PC-3 (cell line): ENCODE measurements at regions not wholly inside any gene's neighbourhood (a gene's known extent, or its start where the extent isn't known, plus 50 kb on each side); places are given as distances from the start of the nearest gene placed in this dataset.

Experiments
- ATAC-seq: fragments of 200-7000 bp; cut with Tn5 transposase; 2 replicates; pipeline ENCODE4 v1.9.1; 2020; ENCODE audit warnings: mild to moderate bottlenecking, moderate library complexity
- BruUV-seq: library from RNA; stranded (reverse); fragments of 400-500 nt; replicated peaks from 2 replicates; lab custom pipeline; 2021; lab: Mats Ljungman, UMichigan
- CTCF ChIA-PET: fragments of 300-600 bp; sonication (Branson Sonifier 250); formaldehyde crosslinking; loops from one replicate; lab custom pipeline; 2022; ENCODE audit warnings: antibody characterized with exemption; lab: Charles Lee
- POLR2A ChIA-PET: fragments of 300-600 bp; sonication (Branson Sonifier 250); formaldehyde crosslinking; loops from one replicate; lab custom pipeline; 2022; ENCODE audit warnings: antibody characterized with exemption; ENCODE audit not compliant: unreplicated experiment; lab: Charles Lee
- DNase-seq: peaks from one replicate; pipeline ENCODE4 v3.0.0-alpha.2; 2015
- H2AFZ ChIP-seq: fragments of 300-600 bp; sonication (generic); 2 replicates; pipeline ENCODE4 v1.6.0; 2016; ENCODE audit warnings: antibody characterized with exemption, low read length
- H3F3A ChIP-seq: fragments of 300-600 bp; sonication (generic); one replicate; pipeline ENCODE4 v1.6.0; 2017; ENCODE audit warnings: antibody characterized with exemption, low read length, control low read depth, mild to moderate bottlenecking; ENCODE audit not compliant: unreplicated experiment
- H3K27ac ChIP-seq: fragments of 300-600 bp; sonication (generic); 2 replicates; pipeline ENCODE4 v1.5.1; 2016; ENCODE audit warnings: mild to moderate bottlenecking, low read length
- H3K27me3 ChIP-seq: fragments of 300-600 bp; sonication (generic); 2 replicates; pipeline ENCODE4 v1.6.1; 2016; ENCODE audit warnings: low read length, mixed read lengths
- H3K36me3 ChIP-seq: fragments of 300-600 bp; sonication (generic); 2 replicates; pipeline ENCODE4 v1.6.1; 2016; ENCODE audit warnings: low read depth, mixed run types, low read length, mixed read lengths
- H3K4me1 ChIP-seq: fragments of 300-600 bp; sonication (generic); 2 replicates; pipeline ENCODE4 v1.5.1; 2016; ENCODE audit warnings: low read length; ENCODE audit not compliant: insufficient read depth
- H3K4me2 ChIP-seq: fragments of 300-600 bp; sonication (generic); 2 replicates; pipeline ENCODE4 v1.6.0; 2016; ENCODE audit warnings: low read length
- H3K4me3 ChIP-seq: fragments of 300-600 bp; sonication (generic); 2 replicates; pipeline ENCODE4 v1.5.1; 2016; ENCODE audit warnings: mild to moderate bottlenecking, low read length, mixed read lengths
- H3K79me2 ChIP-seq: fragments of 300-600 bp; sonication (generic); 2 replicates; pipeline ENCODE4 v1.6.1; 2017; ENCODE audit warnings: low read length, mixed read lengths
- H3K9ac ChIP-seq: fragments of 300-600 bp; sonication (generic); 2 replicates; pipeline ENCODE4 v1.6.0; 2016; ENCODE audit warnings: mild to moderate bottlenecking, low read length
- H3K9me2 ChIP-seq: fragments of 300-600 bp; sonication (generic); replicated peaks from 2 replicates; pipeline ENCODE4 v1.6.1; 2016; ENCODE audit warnings: mixed run types, low read length, mixed read lengths
- H3K9me3 ChIP-seq: fragments of 300-600 bp; sonication (generic); 2 replicates; pipeline ENCODE4 v1.6.1; 2016; ENCODE audit warnings: low read length, mixed read lengths
- H4K20me1 ChIP-seq: fragments of 300-600 bp; sonication (generic); 2 replicates; pipeline ENCODE4 v1.6.1; 2016; ENCODE audit warnings: low read length, mixed read lengths
- EZH2 ChIP-seq: fragments of 300-600 bp; sonication (generic); IDR thresholded peaks from one replicate; pipeline ENCODE4 v1.6.1; 2017; ENCODE audit warnings: antibody characterized with exemption, mild to moderate bottlenecking, low read length; ENCODE audit not compliant: unreplicated experiment
- EZH2phosphoT487 ChIP-seq: fragments of 300-600 bp; sonication (generic); IDR thresholded peaks from 2 replicates; pipeline ENCODE4 v1.6.1; 2018; ENCODE audit warnings: mild to moderate bottlenecking, antibody characterized with exemption, low read length, borderline replicate concordance
- intact Hi-C: fragments of 100-400 bp; cut with micrococcal nuclease; formaldehyde crosslinking; loops from 2 replicates; pipeline ENCODE4 v1.9.0; 2023
- TF ChIP-seq, protein P1 (sequence below): fragments of 300-600 bp; sonication (generic); conservative IDR thresholded peaks from 2 replicates; pipeline ENCODE4 v1.5.1; 2017; ENCODE audit warnings: antibody characterized with exemption, low read depth, mild to moderate bottlenecking, low read length

DNA sequence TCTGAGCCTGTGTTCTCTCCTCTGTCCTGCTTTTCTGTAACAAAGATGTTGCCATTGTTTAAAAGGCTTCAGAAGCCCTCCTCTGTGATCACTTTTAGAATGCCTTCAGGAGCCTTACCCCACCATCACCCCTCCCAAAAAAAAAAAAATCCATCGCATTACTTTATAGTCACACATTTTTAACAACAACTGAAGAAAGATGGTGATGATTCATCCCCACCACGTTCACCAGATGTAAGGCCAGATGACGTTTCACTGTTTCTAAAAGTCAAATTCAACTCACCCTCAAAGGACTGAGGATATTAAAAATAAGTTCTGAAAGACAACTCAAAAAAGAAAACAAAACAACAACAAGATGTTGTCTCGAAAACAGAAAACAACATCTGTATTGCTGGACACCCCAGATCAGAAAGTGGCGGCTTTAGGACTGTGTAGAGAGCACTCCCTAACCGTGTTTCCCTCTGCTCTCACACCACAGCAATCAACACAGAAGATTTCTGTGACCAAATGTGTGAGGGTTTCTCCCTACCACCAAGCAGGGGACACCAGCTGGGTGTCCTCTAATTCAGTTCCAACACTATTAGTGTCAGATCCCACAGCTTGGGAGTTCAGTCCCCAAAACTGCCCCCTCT lies 61.9 kb upstream of the CREB1 start:
- no peak for ATAC-seq
- ChIA-PET POLR2A (no interaction called here), CTCF (no interaction called here)
- Histone ChIP-seq H3K79me2 (no peaks in the 10 kb centered on the region), H3K9me2 (no peaks in the 10 kb centered on the region), H2AFZ (no peak overlapping the region), H3K4me2 (no peak overlapping the region), H3K9me3 (no peaks in the 10 kb centered on the region), H3K36me3 (no peaks in the 10 kb centered on the region), H3F3A (no peaks in the 10 kb centered on the region), H3K4me1 (peaks cover 12% of the 10 kb centered on the region), H3K27me3 (no peaks in the 10 kb centered on the region), H3K9ac (no peak overlapping the region), H3K27ac (no peak overlapping the region), H4K20me1 (no peaks in the 10 kb centered on the region), H3K4me3 (no peak overlapping the region)
- intact Hi-C loops = no loop called here
- DNase-seq = no peak
- TF ChIP-seq, protein P1, sequence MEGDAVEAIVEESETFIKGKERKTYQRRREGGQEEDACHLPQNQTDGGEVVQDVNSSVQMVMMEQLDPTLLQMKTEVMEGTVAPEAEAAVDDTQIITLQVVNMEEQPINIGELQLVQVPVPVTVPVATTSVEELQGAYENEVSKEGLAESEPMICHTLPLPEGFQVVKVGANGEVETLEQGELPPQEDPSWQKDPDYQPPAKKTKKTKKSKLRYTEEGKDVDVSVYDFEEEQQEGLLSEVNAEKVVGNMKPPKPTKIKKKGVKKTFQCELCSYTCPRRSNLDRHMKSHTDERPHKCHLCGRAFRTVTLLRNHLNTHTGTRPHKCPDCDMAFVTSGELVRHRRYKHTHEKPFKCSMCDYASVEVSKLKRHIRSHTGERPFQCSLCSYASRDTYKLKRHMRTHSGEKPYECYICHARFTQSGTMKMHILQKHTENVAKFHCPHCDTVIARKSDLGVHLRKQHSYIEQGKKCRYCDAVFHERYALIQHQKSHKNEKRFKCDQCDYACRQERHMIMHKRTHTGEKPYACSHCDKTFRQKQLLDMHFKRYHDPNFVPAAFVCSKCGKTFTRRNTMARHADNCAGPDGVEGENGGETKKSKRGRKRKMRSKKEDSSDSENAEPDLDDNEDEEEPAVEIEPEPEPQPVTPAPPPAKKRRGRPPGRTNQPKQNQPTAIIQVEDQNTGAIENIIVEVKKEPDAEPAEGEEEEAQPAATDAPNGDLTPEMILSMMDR = no peak
- TF ChIP-seq EZH2phosphoT487 = no peak
- TF ChIP-seq EZH2 = no peak
- BruUV-seq = no TSS peak

DNA sequence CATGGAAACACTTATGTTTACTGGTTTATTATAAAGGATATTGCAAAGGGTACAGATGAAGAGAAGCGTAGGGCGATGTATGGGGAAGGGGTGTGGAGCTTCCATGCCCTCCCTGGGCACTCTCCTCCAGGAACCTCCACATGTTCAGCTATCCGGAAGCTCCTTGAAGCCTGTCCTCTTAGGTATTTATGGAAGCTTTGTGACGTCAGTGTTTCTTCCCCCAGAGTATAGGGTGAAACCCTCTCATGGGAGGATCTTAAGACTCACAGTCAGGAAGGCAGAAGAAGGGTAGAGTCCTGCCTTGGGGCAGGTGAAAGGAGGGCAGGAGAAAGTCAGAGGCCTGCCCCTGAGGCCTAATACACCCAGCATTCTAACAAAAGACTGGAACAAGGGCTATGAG lies 61.3 kb upstream of the CREB1 start:
- ChIA-PET CTCF (no interaction called here), POLR2A (no interaction called here)
- Histone ChIP-seq H3K79me2 (no peaks in the 10 kb centered on the region), H3K4me3 (no peak overlapping the region), H3K9ac (no peak overlapping the region), H3K9me3 (no peaks in the 10 kb centered on the region), H4K20me1 (no peaks in the 10 kb centered on the region), H3F3A (no peaks in the 10 kb centered on the region), H3K27me3 (no peaks in the 10 kb centered on the region), H3K4me1 (peaks cover 19% of the 10 kb centered on the region), H3K36me3 (no peaks in the 10 kb centered on the region), H2AFZ (no peak overlapping the region), H3K9me2 (no peaks in the 10 kb centered on the region), H3K4me2 (no peak overlapping the region), H3K27ac (no peak overlapping the region)
- no TSS peak for BruUV-seq
- TF ChIP-seq EZH2 = no peak
- TF ChIP-seq, protein P1 = no peak
- TF ChIP-seq EZH2phosphoT487 = no peak
- intact Hi-C loops = no loop called here
- DNase-seq (no peak), ATAC-seq (no peak)

DNA sequence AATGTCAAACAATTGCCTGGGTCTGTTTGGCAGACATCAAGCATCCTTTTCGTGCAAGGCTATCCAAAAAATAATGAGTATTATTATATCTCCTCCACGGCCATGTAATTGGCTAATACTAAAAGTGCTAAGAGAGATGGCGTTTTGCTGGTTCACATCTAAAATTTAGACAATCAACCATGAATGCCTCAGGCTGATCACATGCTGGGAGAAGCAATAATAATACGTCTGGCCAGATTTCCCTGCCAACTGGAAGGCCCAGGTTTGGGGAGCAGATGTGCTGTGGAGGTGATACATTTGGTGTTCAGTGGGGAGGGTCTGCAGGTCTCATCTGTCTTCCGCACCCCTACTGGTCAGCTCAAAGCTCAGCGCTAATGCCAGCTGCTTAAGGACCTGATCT lies 60.3 kb upstream of the CREB1 start:
- no peak for DNase-seq
- POLR2A ChIA-PET = no interaction called here
- Histone ChIP-seq H3K9ac (no peak overlapping the region), H3K79me2 (no peaks in the 10 kb centered on the region), H3K9me3 (no peaks in the 10 kb centered on the region), H3K27ac (no peak overlapping the region), H3K36me3 (no peaks in the 10 kb centered on the region), H3K4me1 (peaks cover 24% of the 10 kb centered on the region), H3K4me2 (no peak overlapping the region), H2AFZ (no peak overlapping the region), H3F3A (no peaks in the 10 kb centered on the region), H3K4me3 (no peak overlapping the region), H4K20me1 (no peaks in the 10 kb centered on the region), H3K9me2 (no peaks in the 10 kb centered on the region), H3K27me3 (no peaks in the 10 kb centered on the region)
- ATAC-seq = no peak
- intact Hi-C loops = no loop called here
- CTCF ChIA-PET = no interaction called here
- no TSS peak for BruUV-seq
- TF ChIP-seq EZH2 (no peak), EZH2phosphoT487 (no peak)
- TF ChIP-seq, protein P1 = no peak
